WTC11 (cell line): ENCODE measurements at regions not wholly inside any gene's neighbourhood (a gene's known extent, or its start where the extent isn't known, plus 50 kb on each side); places are given as distances from the start of the nearest gene placed in this dataset.
A peak's percentile ranks its signal among the peaks of the same experiment; 100 is the strongest.

Source experiments
- ATAC-seq: fragments of 200-7000 bp; cut with Tn5 transposase; 2 replicates; pipeline ENCODE4 v1.10.0; 2021; ENCODE audit warnings: mild to moderate bottlenecking, moderate library complexity
- CTCF ChIA-PET: fragments of 300-600 bp; sonication (Branson Sonifier 250); formaldehyde crosslinking; loops from one replicate; lab custom pipeline; 2021; ENCODE audit warnings: antibody characterized with exemption; lab: Charles Lee
- POLR2A ChIA-PET: fragments of 350-600 bp; sonication (Branson Sonifier 250); formaldehyde crosslinking; loops from one replicate; lab custom pipeline; 2021; ENCODE audit warnings: antibody characterized with exemption; lab: Charles Lee
- DNase-seq: peaks from one replicate; pipeline ENCODE4 v3.0.0; 2021; ENCODE audit warnings: low spot score
- H3K27ac Mint-ChIP-seq: 2 replicates; pipeline ENCODE4 v1.8.0; 2021; ENCODE audit warnings: mixed read lengths
- H3K27me3 Mint-ChIP-seq: 2 replicates; pipeline ENCODE4 v1.8.0; 2021; ENCODE audit warnings: low read depth, mild to moderate bottlenecking, moderate library complexity, mixed read lengths
- H3K36me3 Mint-ChIP-seq: 2 replicates; pipeline ENCODE4 v1.8.0; 2021; ENCODE audit warnings: mixed read lengths
- H3K4me1 Mint-ChIP-seq: 2 replicates; pipeline ENCODE4 v1.8.0; 2022; ENCODE audit warnings: mixed read lengths
- H3K4me3 Mint-ChIP-seq: 2 replicates; pipeline ENCODE4 v1.8.0; 2021; ENCODE audit warnings: mild to moderate bottlenecking, moderate library complexity, mixed read lengths
- H3K9me3 Mint-ChIP-seq: 2 replicates; pipeline ENCODE4 v1.8.0; 2021; ENCODE audit warnings: mixed read lengths
- AFF4 ChIP-seq: sonication (generic); formaldehyde crosslinking; IDR thresholded peaks from 2 replicates; pipeline ENCODE4 v1.8.1; 2023; ENCODE audit warnings: mild to moderate bottlenecking, missing genetic modification reagents, borderline replicate concordance
- AR ChIP-seq: fragments of 250-450 bp; sonication (Bioruptor Pico); IDR thresholded peaks from 2 replicates; pipeline ENCODE4 v1.9.0; 2021; ENCODE audit warnings: mild to moderate bottlenecking
- CREM ChIP-seq: sonication (generic); formaldehyde crosslinking; IDR thresholded peaks from 2 replicates; pipeline ENCODE4 v1.8.1; 2022; ENCODE audit warnings: mild to moderate bottlenecking, missing genetic modification reagents, moderate library complexity
- CTCF ChIP-seq: fragments of 200-600 bp; IDR thresholded peaks from 2 replicates; pipeline ENCODE4 v1.8.0; 2022; ENCODE audit warnings: antibody characterized with exemption
- EMX1 ChIP-seq: fragments of 250-450 bp; sonication (Bioruptor Pico); IDR thresholded peaks from 2 replicates; pipeline ENCODE4 v1.8.0; 2021; ENCODE audit warnings: mild to moderate bottlenecking
- ESRRA ChIP-seq: sonication (generic); formaldehyde crosslinking; IDR thresholded peaks from 2 replicates; pipeline ENCODE4 v1.8.1; 2022; ENCODE audit warnings: mild to moderate bottlenecking, missing genetic modification reagents, borderline replicate concordance
- FOXJ3 ChIP-seq: sonication (generic); formaldehyde crosslinking; IDR thresholded peaks from 2 replicates; pipeline ENCODE4 v1.9.0; 2021; ENCODE audit warnings: missing genetic modification reagents, mild to moderate bottlenecking, borderline replicate concordance
- FOXK1 ChIP-seq: sonication (generic); formaldehyde crosslinking; IDR thresholded peaks from 2 replicates; pipeline ENCODE4 v1.8.0; 2022; ENCODE audit warnings: mild to moderate bottlenecking, moderate library complexity, missing genetic modification reagents
- GTF2I ChIP-seq: fragments of 250-450 bp; sonication (Bioruptor Pico); conservative IDR thresholded peaks from 2 replicates; pipeline ENCODE4 v1.4.0; 2021; ENCODE audit warnings: mild to moderate bottlenecking
- JAZF1 ChIP-seq: fragments of 250-450 bp; sonication (Bioruptor Pico); IDR thresholded peaks from 2 replicates; pipeline ENCODE4 v1.9.0; 2021; ENCODE audit warnings: moderate library complexity, mild to moderate bottlenecking, inconsistent platforms
- MXD4 ChIP-seq: fragments of 250-450 bp; sonication (Bioruptor Pico); IDR thresholded peaks from 2 replicates; pipeline ENCODE4 v1.8.0; 2021; ENCODE audit warnings: mild to moderate bottlenecking, moderate library complexity, borderline replicate concordance
- MYBL2 ChIP-seq: sonication (generic); formaldehyde crosslinking; IDR thresholded peaks from 2 replicates; pipeline ENCODE4 v1.8.1; 2023; ENCODE audit warnings: mild to moderate bottlenecking, moderate library complexity, missing genetic modification reagents
- NR1H2 ChIP-seq: sonication (generic); formaldehyde crosslinking; IDR thresholded peaks from 2 replicates; pipeline ENCODE4 v1.9.0; 2021; ENCODE audit warnings: mild to moderate bottlenecking, moderate library complexity, missing genetic modification reagents
- TCF7 ChIP-seq: sonication (generic); formaldehyde crosslinking; IDR thresholded peaks from 2 replicates; pipeline ENCODE4 v1.8.0; 2022; ENCODE audit warnings: mild to moderate bottlenecking, low read depth, missing genetic modification reagents, moderate library complexity
- TEAD1 ChIP-seq: sonication (generic); formaldehyde crosslinking; IDR thresholded peaks from 2 replicates; pipeline ENCODE4 v1.8.0; 2022; ENCODE audit warnings: mild to moderate bottlenecking, missing genetic modification reagents
- USF1 ChIP-seq: sonication (generic); formaldehyde crosslinking; IDR thresholded peaks from 2 replicates; pipeline ENCODE4 v1.8.0; 2022; ENCODE audit warnings: mild to moderate bottlenecking, missing genetic modification reagents
- ZBTB43 ChIP-seq: sonication (generic); formaldehyde crosslinking; IDR thresholded peaks from 2 replicates; pipeline ENCODE4 v1.8.1; 2023; ENCODE audit warnings: mild to moderate bottlenecking, missing genetic modification reagents
- ZMAT4 ChIP-seq: fragments of 250-450 bp; sonication (Bioruptor Pico); IDR thresholded peaks from 2 replicates; pipeline ENCODE4 v1.9.0; 2021; ENCODE audit warnings: mild to moderate bottlenecking
- ZNF121 ChIP-seq: sonication (generic); formaldehyde crosslinking; IDR thresholded peaks from 2 replicates; pipeline ENCODE4 v1.8.0; 2023; ENCODE audit warnings: missing genetic modification reagents
- ZNF219 ChIP-seq: sonication (generic); formaldehyde crosslinking; IDR thresholded peaks from 2 replicates; pipeline ENCODE4 v1.8.0; 2023; ENCODE audit warnings: missing genetic modification reagents, mild to moderate bottlenecking, borderline replicate concordance
- ZNF416 ChIP-seq: fragments of 250-450 bp; sonication (Bioruptor Pico); IDR thresholded peaks from 2 replicates; pipeline ENCODE4 v1.9.0; 2021; ENCODE audit warnings: mild to moderate bottlenecking, inconsistent platforms
- ZNF423 ChIP-seq: fragments of 250-450 bp; sonication (Bioruptor Pico); IDR thresholded peaks from 2 replicates; pipeline ENCODE4 v2.1.2; 2022; ENCODE audit warnings: mild to moderate bottlenecking, moderate library complexity

- TF ChIP-seq CTCF (no peak), ZNF219 (CRISPR knock-in tag) (no peak), USF1 (CRISPR knock-in tag) (no peak), CREM (CRISPR knock-in tag) (no peak), FOXJ3 (CRISPR knock-in tag) (no peak), AFF4 (CRISPR knock-in tag) (no peak), TEAD1 (CRISPR knock-in tag) (no peak), ZNF423 (CRISPR knock-in tag) (no peak), MXD4 (CRISPR knock-in tag) (no peak)
These were observed 80.1 kb downstream of the PTPRS start (continued) for GRCh38 chr19:5260381-5260967.

GRCh38 chr19:5259750-5260149 lies 80.9 kb downstream of the PTPRS start:
- H3K4me1 Mint-ChIP-seq: no peaks in the 10 kb centered on the region

GRCh38 chr19:5257155-5258045 lies 83.2 kb downstream of the PTPRS start:
- Mint-ChIP-seq H3K4me3 (no peak overlapping the region), H3K27ac (no peak overlapping the region), H3K4me1 (no peaks in the 10 kb centered on the region), H3K9me3 (peaks cover 9% of the 10 kb centered on the region), H3K36me3 (peaks cover 59% of the 10 kb centered on the region), H3K27me3 (no peaks in the 10 kb centered on the region)
- CTCF ChIA-PET: no interaction called here
- POLR2A ChIA-PET: no interaction called here
- DNase-seq (no peak), ATAC-seq (no peak)
- TF ChIP-seq ZNF416 (CRISPR knock-in tag) (no peak), ZNF121 (CRISPR knock-in tag) (no peak), TCF7 (no peak), CREM (CRISPR knock-in tag) (no peak), ZBTB43 (CRISPR knock-in tag) (no peak), MYBL2 (CRISPR knock-in tag) (no peak), AR (no peak), JAZF1 (no peak), FOXJ3 (CRISPR knock-in tag) (no peak), NR1H2 (no peak), FOXK1 (no peak), EMX1 (CRISPR knock-in tag) (no peak)

More at GRCh38 chr19:5259750-5260149, 80.9 kb downstream of the PTPRS start:
- TF ChIP-seq JAZF1 (no peak), ESRRA (no peak), ZMAT4 (CRISPR knock-in tag) (no peak), EMX1 (CRISPR knock-in tag) (no peak), GTF2I (CRISPR knock-in tag) (0 out of 2 replicates have a peak, but pooled peaks have one; percentile 15)
- ATAC-seq (no peak), DNase-seq (no peak)
- ChIA-PET CTCF (no interaction called here), POLR2A (no interaction called here)
- Mint-ChIP-seq H3K36me3 (peaks cover 64% of the 10 kb centered on the region), H3K4me3 (no peak overlapping the region), H3K27ac (no peak overlapping the region), H3K9me3 (peaks cover 9% of the 10 kb centered on the region), H3K27me3 (no peaks in the 10 kb centered on the region)
